ENCODE measurements at regions not wholly inside any gene's neighbourhood (a gene's known extent, or its start where the extent isn't known, plus 50 kb on each side); places are given as distances from the start of the nearest gene placed in this dataset.

GRCh38 chr7:91653286-91653685 lies 227.2 kb downstream of the MTERF1 start:
- TF ChIP-seq CTCF (IDR thresholded peaks at IDR 0.05 in 4 of 5, conservative IDR thresholded peaks at IDR 0.05 in 1 of 5) (no peak), POLR2A (IDR thresholded peaks at IDR 0.05) (no peak)
